ENCODE measurements at regions not wholly inside any gene's neighbourhood (a gene's known extent, or its start where the extent isn't known, plus 50 kb on each side); places are given as distances from the start of the nearest gene placed in this dataset.

GRCh38 chr4:81981218-81981617 lies 392.6 kb downstream of the HNRNPD start:
- intact Hi-C loops (cut with micrococcal nuclease), result no loop called here
- DNase-seq (no peak), ATAC-seq (no peak)

GRCh38 chr4:81974523-81974922 lies 399.3 kb downstream of the HNRNPD start:
- intact Hi-C loops (cut with micrococcal nuclease), result no loop called here
- no peak for ATAC-seq
- no peak for DNase-seq

- DNase-seq (no peak), ATAC-seq (no peak)
- intact Hi-C loops (cut with micrococcal nuclease), result no loop called here
These were observed 402.0 kb downstream of the HNRNPD start for GRCh38 chr4:81971637-81972381.

- ATAC-seq, result no peak
These were observed 402.7 kb downstream of the HNRNPD start for GRCh38 chr4:81971061-81971460.

GRCh38 chr4:81970454-81970853 lies 403.3 kb downstream of the HNRNPD start:
- intact Hi-C loops (cut with micrococcal nuclease), result no loop called here
- ATAC-seq (no peak), DNase-seq (no peak)

More at GRCh38 chr4:81971061-81971460, 402.7 kb downstream of the HNRNPD start:
- intact Hi-C loops (cut with micrococcal nuclease), result no loop called here
- no peak for DNase-seq

GRCh38 chr4:81966676-81967075 lies 407.1 kb downstream of the HNRNPD start:
- intact Hi-C loops (cut with micrococcal nuclease), result no loop called here
- no peak for DNase-seq
- no peak for ATAC-seq

GRCh38 chr4:81965911-81966310 lies 407.9 kb downstream of the HNRNPD start:
- no peak for DNase-seq
- ATAC-seq, result no peak
- intact Hi-C loops (cut with micrococcal nuclease), result no loop called here

- no peak for ATAC-seq
- DNase-seq, result no peak
- intact Hi-C loops (cut with micrococcal nuclease), result no loop called here
These were observed 408.3 kb downstream of the HNRNPD start for GRCh38 chr4:81965454-81965853.

- ATAC-seq (no peak), DNase-seq (no peak)
- intact Hi-C loops (cut with micrococcal nuclease), result no loop called here
These were observed 410.1 kb downstream of the HNRNPD start for GRCh38 chr4:81963763-81964020.

GRCh38 chr4:81963015-81963762 lies 410.6 kb downstream of the HNRNPD start:
- DNase-seq, result no peak
- intact Hi-C loops (cut with micrococcal nuclease), result no loop called here
- ATAC-seq, result no peak

GRCh38 chr4:81960961-81961360 lies 412.8 kb downstream of the HNRNPD start:
- no peak for DNase-seq
- intact Hi-C loops (cut with micrococcal nuclease), result no loop called here
- no peak for ATAC-seq

- no peak for ATAC-seq
- intact Hi-C loops (cut with micrococcal nuclease), result no loop called here
- DNase-seq, result no peak
These were observed 419.5 kb downstream of the HNRNPD start for GRCh38 chr4:81954271-81954670.

- DNase-seq (no peak), ATAC-seq (no peak)
- intact Hi-C loops (cut with micrococcal nuclease), result no loop called here
These were observed 421.8 kb downstream of the HNRNPD start for GRCh38 chr4:81951891-81952455.

- DNase-seq (no peak), ATAC-seq (no peak)
- intact Hi-C loops (cut with micrococcal nuclease), result no loop called here
These were observed 426.8 kb downstream of the HNRNPD start for GRCh38 chr4:81946996-81947395.

GRCh38 chr4:81930506-81931238 lies 443.1 kb downstream of the HNRNPD start:
- ATAC-seq (no peak), DNase-seq (no peak)
- intact Hi-C loops (cut with micrococcal nuclease), result no loop called here

- ATAC-seq (no peak), DNase-seq (no peak)
- intact Hi-C loops (cut with micrococcal nuclease), result no loop called here
These were observed 450.7 kb downstream of the HNRNPD start for GRCh38 chr4:81923140-81923539.

GRCh38 chr4:81922313-81922712 lies 450.6 kb upstream of the RASGEF1B start:
- intact Hi-C loops (cut with micrococcal nuclease), result no loop called here
- ATAC-seq (peak; percentile 92), DNase-seq (no peak)

GRCh38 chr4:81921751-81922159 lies 450.0 kb upstream of the RASGEF1B start:
- intact Hi-C loops (cut with micrococcal nuclease), result no loop called here
- ATAC-seq, result peak; percentile 90
- peak; percentile 24 for DNase-seq

- ATAC-seq, result no peak
- DNase-seq, result no peak
- intact Hi-C loops (cut with micrococcal nuclease), result no loop called here
These were observed 448.1 kb upstream of the RASGEF1B start for GRCh38 chr4:81919810-81920209.

- DNase-seq (no peak), ATAC-seq (no peak)
- intact Hi-C loops (cut with micrococcal nuclease), result no loop called here
These were observed 447.5 kb upstream of the RASGEF1B start for GRCh38 chr4:81919223-81919622.
